ENCODE measurements at regions not wholly inside any gene's neighbourhood (a gene's known extent, or its start where the extent isn't known, plus 50 kb on each side); places are given as distances from the start of the nearest gene placed in this dataset.

GRCh38 chr7:131900785-131901287 is 344.4 kb upstream of the PODXL start:
- TF ChIP-seq NFXL1 (CRISPR knock-in tag; IDR thresholded peaks at IDR 0.05) (no peak), ZNF282 (CRISPR knock-in tag; IDR thresholded peaks at IDR 0.05) (no peak), KDM5B (IDR thresholded peaks at IDR 0.05; ENCODE audit: insufficient replicate concordance, low read depth, low read length) (no peak), ZNF592 (IDR thresholded peaks at IDR 0.05) (no peak), MED1 (CRISPR knock-in tag; IDR thresholded peaks at IDR 0.05; ENCODE audit: borderline replicate concordance) (no peak), BRD4 (IDR thresholded peaks at IDR 0.05) (no peak), NFYB (IDR thresholded peaks at IDR 0.05; ENCODE audit: extremely low read depth, insufficient read length) (no peak), MAFG (tag; conservative IDR thresholded peaks at IDR 0.05) (no peak)
- TF ChIP-seq, protein P1, sequence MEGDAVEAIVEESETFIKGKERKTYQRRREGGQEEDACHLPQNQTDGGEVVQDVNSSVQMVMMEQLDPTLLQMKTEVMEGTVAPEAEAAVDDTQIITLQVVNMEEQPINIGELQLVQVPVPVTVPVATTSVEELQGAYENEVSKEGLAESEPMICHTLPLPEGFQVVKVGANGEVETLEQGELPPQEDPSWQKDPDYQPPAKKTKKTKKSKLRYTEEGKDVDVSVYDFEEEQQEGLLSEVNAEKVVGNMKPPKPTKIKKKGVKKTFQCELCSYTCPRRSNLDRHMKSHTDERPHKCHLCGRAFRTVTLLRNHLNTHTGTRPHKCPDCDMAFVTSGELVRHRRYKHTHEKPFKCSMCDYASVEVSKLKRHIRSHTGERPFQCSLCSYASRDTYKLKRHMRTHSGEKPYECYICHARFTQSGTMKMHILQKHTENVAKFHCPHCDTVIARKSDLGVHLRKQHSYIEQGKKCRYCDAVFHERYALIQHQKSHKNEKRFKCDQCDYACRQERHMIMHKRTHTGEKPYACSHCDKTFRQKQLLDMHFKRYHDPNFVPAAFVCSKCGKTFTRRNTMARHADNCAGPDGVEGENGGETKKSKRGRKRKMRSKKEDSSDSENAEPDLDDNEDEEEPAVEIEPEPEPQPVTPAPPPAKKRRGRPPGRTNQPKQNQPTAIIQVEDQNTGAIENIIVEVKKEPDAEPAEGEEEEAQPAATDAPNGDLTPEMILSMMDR (IDR thresholded peaks at IDR 0.05 in 2 of 3, conservative IDR thresholded peaks at IDR 0.05 in 1 of 3; ENCODE audit: insufficient read depth in 2 of 3, low read depth in 1 of 3, low read length in 3 of 3), result no peak
